ENCODE measurements at regions not wholly inside any gene's neighbourhood (a gene's known extent, or its start where the extent isn't known, plus 50 kb on each side); places are given as distances from the start of the nearest gene placed in this dataset.

GRCh38 chr7:23968791-23969190 lies 258.8 kb downstream of the STK31 start:
- TF ChIP-seq POLR2A (IDR thresholded peaks at IDR 0.05) (no peak), CTCF (IDR thresholded peaks at IDR 0.05) (no peak), EP300 (IDR thresholded peaks at IDR 0.05) (no peak), POLR2AphosphoS5 (IDR thresholded peaks at IDR 0.05) (no peak)
- Histone ChIP-seq H3K36me3 (no peaks in the 10 kb centered on the region), H3K9me3 (no peaks in the 10 kb centered on the region), H3K27ac (peak overlapping the region in 2 of 5 donors; percentile 23 to 31), H3K4me3 (no peak overlapping the region), H3K4me1 (peaks cover 0 to 22% (median 5%) of the 10 kb centered on the region in 4 donors), H3K27me3 (no peaks in the 10 kb centered on the region)
- no peak for DNase-seq
- 16 to 52% (median 40%) methylated on average over 2 of the region's 2 CpGs for WGBS, 5 donors
- intact Hi-C loops (cut with DNase I; ENCODE audit: low total_unique reads), result no loop called here

- Histone ChIP-seq H3K4me3 (no peak overlapping the region), H3K27me3 (no peaks in the 10 kb centered on the region), H3K9me3 (no peaks in the 10 kb centered on the region), H3K27ac (peak overlapping the region in 3 of 5 donors; percentile 23 to 38 (median 31)), H3K36me3 (no peaks in the 10 kb centered on the region), H3K4me1 (peaks cover 0 to 22% (median 5%) of the 10 kb centered on the region in 4 donors)
- DNase-seq, result peak; percentile 57 to 61
- TF ChIP-seq CTCF (IDR thresholded peaks at IDR 0.05) (no peak), POLR2AphosphoS5 (IDR thresholded peaks at IDR 0.05) (peak in 2 of 3 donors; percentile 38 to 56), POLR2A (IDR thresholded peaks at IDR 0.05) (no peak), EP300 (IDR thresholded peaks at IDR 0.05) (no peak)
- intact Hi-C loops (cut with DNase I; ENCODE audit: low total_unique reads), result no loop called here
- WGBS, 5 donors, result 21 to 49% (median 28%) methylated on average over 3 of the region's 3 CpGs
Observed at GRCh38 chr7:23969443-23969842, 259.4 kb downstream of the STK31 start.

GRCh38 chr7:23970193-23970592 lies 260.2 kb downstream of the STK31 start:
- intact Hi-C loops (cut with DNase I; ENCODE audit: low total_unique reads), result no loop called here
- peak overlapping the region in 1 of 5 donors; percentile 23 for H3K27ac ChIP-seq
- no peaks in the 10 kb centered on the region for H3K9me3 ChIP-seq
- no peaks in the 10 kb centered on the region for H3K27me3 ChIP-seq
- H3K4me3 ChIP-seq, result no peak overlapping the region
- no peak for DNase-seq
- TF ChIP-seq POLR2A (IDR thresholded peaks at IDR 0.05) (no peak), CTCF (IDR thresholded peaks at IDR 0.05) (no peak), POLR2AphosphoS5 (IDR thresholded peaks at IDR 0.05) (no peak), EP300 (IDR thresholded peaks at IDR 0.05) (no peak)
- WGBS, 5 donors, result 63 to 78% (median 72%) methylated on average over 2 of the region's 2 CpGs
- peaks cover 0 to 22% (median 5%) of the 10 kb centered on the region in 4 donors for H3K4me1 ChIP-seq
- H3K36me3 ChIP-seq, result no peaks in the 10 kb centered on the region

GRCh38 chr7:23971031-23971430 lies 261.0 kb downstream of the STK31 start:
- H3K27me3 ChIP-seq, result no peaks in the 10 kb centered on the region
- no peak overlapping the region for H3K4me3 ChIP-seq
- no peak for DNase-seq
- peaks cover 0 to 22% (median 5%) of the 10 kb centered on the region in 4 donors for H3K4me1 ChIP-seq
- no peaks in the 10 kb centered on the region for H3K9me3 ChIP-seq
- no peaks in the 10 kb centered on the region for H3K36me3 ChIP-seq
- intact Hi-C loops (cut with DNase I; ENCODE audit: low total_unique reads), result no loop called here
- 75 to 87% (median 85%) methylated on average over 3 of the region's 3 CpGs for WGBS, 5 donors
- no peak for TF ChIP-seq CTCF (IDR thresholded peaks at IDR 0.05)
- no peak for TF ChIP-seq POLR2AphosphoS5 (IDR thresholded peaks at IDR 0.05)
- TF ChIP-seq EP300 (IDR thresholded peaks at IDR 0.05), result no peak
- TF ChIP-seq POLR2A (IDR thresholded peaks at IDR 0.05), result no peak
- H3K27ac ChIP-seq, result no peak overlapping the region
